PC-3 (cell line): ENCODE measurements at regions not wholly inside any gene's neighbourhood (a gene's known extent, or its start where the extent isn't known, plus 50 kb on each side); places are given as distances from the start of the nearest gene placed in this dataset.

ENCODE experiments used
- ATAC-seq: fragments of 200-7000 bp; cut with Tn5 transposase; 2 replicates; pipeline ENCODE4 v1.9.1; 2020; ENCODE audit warnings: mild to moderate bottlenecking, moderate library complexity
- BruUV-seq: library from RNA; stranded (reverse); fragments of 400-500 nt; replicated peaks from 2 replicates; lab custom pipeline; 2021; lab: Mats Ljungman, UMichigan
- CTCF ChIA-PET: fragments of 300-600 bp; sonication (Branson Sonifier 250); formaldehyde crosslinking; loops from one replicate; lab custom pipeline; 2022; ENCODE audit warnings: antibody characterized with exemption; lab: Charles Lee
- POLR2A ChIA-PET: fragments of 300-600 bp; sonication (Branson Sonifier 250); formaldehyde crosslinking; loops from one replicate; lab custom pipeline; 2022; ENCODE audit warnings: antibody characterized with exemption; ENCODE audit not compliant: unreplicated experiment; lab: Charles Lee
- DNase-seq: peaks from one replicate; pipeline ENCODE4 v3.0.0-alpha.2; 2015
- H2AFZ ChIP-seq: fragments of 300-600 bp; sonication (generic); 2 replicates; pipeline ENCODE4 v1.6.0; 2016; ENCODE audit warnings: antibody characterized with exemption, low read length
- H3F3A ChIP-seq: fragments of 300-600 bp; sonication (generic); one replicate; pipeline ENCODE4 v1.6.0; 2017; ENCODE audit warnings: antibody characterized with exemption, low read length, control low read depth, mild to moderate bottlenecking; ENCODE audit not compliant: unreplicated experiment
- H3K27ac ChIP-seq: fragments of 300-600 bp; sonication (generic); 2 replicates; pipeline ENCODE4 v1.5.1; 2016; ENCODE audit warnings: mild to moderate bottlenecking, low read length
- H3K27me3 ChIP-seq: fragments of 300-600 bp; sonication (generic); 2 replicates; pipeline ENCODE4 v1.6.1; 2016; ENCODE audit warnings: low read length, mixed read lengths
- H3K36me3 ChIP-seq: fragments of 300-600 bp; sonication (generic); 2 replicates; pipeline ENCODE4 v1.6.1; 2016; ENCODE audit warnings: low read depth, mixed run types, low read length, mixed read lengths
- H3K4me1 ChIP-seq: fragments of 300-600 bp; sonication (generic); 2 replicates; pipeline ENCODE4 v1.5.1; 2016; ENCODE audit warnings: low read length; ENCODE audit not compliant: insufficient read depth
- H3K4me2 ChIP-seq: fragments of 300-600 bp; sonication (generic); 2 replicates; pipeline ENCODE4 v1.6.0; 2016; ENCODE audit warnings: low read length
- H3K4me3 ChIP-seq: fragments of 300-600 bp; sonication (generic); 2 replicates; pipeline ENCODE4 v1.5.1; 2016; ENCODE audit warnings: mild to moderate bottlenecking, low read length, mixed read lengths
- H3K79me2 ChIP-seq: fragments of 300-600 bp; sonication (generic); 2 replicates; pipeline ENCODE4 v1.6.1; 2017; ENCODE audit warnings: low read length, mixed read lengths
- H3K9ac ChIP-seq: fragments of 300-600 bp; sonication (generic); 2 replicates; pipeline ENCODE4 v1.6.0; 2016; ENCODE audit warnings: mild to moderate bottlenecking, low read length
- H3K9me2 ChIP-seq: fragments of 300-600 bp; sonication (generic); replicated peaks from 2 replicates; pipeline ENCODE4 v1.6.1; 2016; ENCODE audit warnings: mixed run types, low read length, mixed read lengths
- H3K9me3 ChIP-seq: fragments of 300-600 bp; sonication (generic); 2 replicates; pipeline ENCODE4 v1.6.1; 2016; ENCODE audit warnings: low read length, mixed read lengths
- H4K20me1 ChIP-seq: fragments of 300-600 bp; sonication (generic); 2 replicates; pipeline ENCODE4 v1.6.1; 2016; ENCODE audit warnings: low read length, mixed read lengths
- CTCF ChIP-seq: fragments of 300-600 bp; sonication (generic); conservative IDR thresholded peaks from 2 replicates; pipeline ENCODE4 v1.5.1; 2017; ENCODE audit warnings: antibody characterized with exemption, low read depth, mild to moderate bottlenecking, low read length
- EZH2 ChIP-seq: fragments of 300-600 bp; sonication (generic); IDR thresholded peaks from one replicate; pipeline ENCODE4 v1.6.1; 2017; ENCODE audit warnings: antibody characterized with exemption, mild to moderate bottlenecking, low read length; ENCODE audit not compliant: unreplicated experiment
- EZH2phosphoT487 ChIP-seq: fragments of 300-600 bp; sonication (generic); IDR thresholded peaks from 2 replicates; pipeline ENCODE4 v1.6.1; 2018; ENCODE audit warnings: mild to moderate bottlenecking, antibody characterized with exemption, low read length, borderline replicate concordance
- intact Hi-C: fragments of 100-400 bp; cut with micrococcal nuclease; formaldehyde crosslinking; loops from 2 replicates; pipeline ENCODE4 v1.9.0; 2023

- BruUV-seq: no TSS peak
- Histone ChIP-seq H3K4me1 (no peaks in the 10 kb centered on the region), H3K36me3 (no peaks in the 10 kb centered on the region), H3K4me3 (no peak overlapping the region), H3F3A (no peaks in the 10 kb centered on the region), H3K9me3 (no peaks in the 10 kb centered on the region), H4K20me1 (no peaks in the 10 kb centered on the region), H3K79me2 (no peaks in the 10 kb centered on the region), H2AFZ (no peak overlapping the region), H3K27ac (no peak overlapping the region), H3K9me2 (no peaks in the 10 kb centered on the region), H3K4me2 (no peak overlapping the region), H3K9ac (no peak overlapping the region), H3K27me3 (peaks cover 16% of the 10 kb centered on the region)
- POLR2A ChIA-PET: no interaction called here
- no peak for ATAC-seq
- TF ChIP-seq CTCF (no peak), EZH2 (no peak), EZH2phosphoT487 (no peak)
- no peak for DNase-seq
- CTCF ChIA-PET: no interaction called here
- intact Hi-C loops: no loop called here
Observed at GRCh38 chr16:9683677-9684076, 498.6 kb downstream of the GRIN2A start.

GRCh38 chr16:9687737-9688319 lies 494.4 kb downstream of the GRIN2A start:
- no peaks in the 10 kb centered on the region for H3K9me3 ChIP-seq
- POLR2A ChIA-PET: no interaction called here
- BruUV-seq: no TSS peak

More at GRCh38 chr16:9687737-9688319, 494.4 kb downstream of the GRIN2A start:
- no peaks in the 10 kb centered on the region for H3F3A ChIP-seq
- no peak overlapping the region for H3K9ac ChIP-seq
- H3K4me3 ChIP-seq: no peak overlapping the region
- H4K20me1 ChIP-seq: no peaks in the 10 kb centered on the region
- no peak for DNase-seq
- no peak overlapping the region for H2AFZ ChIP-seq
- H3K27ac ChIP-seq: no peak overlapping the region
- H3K9me2 ChIP-seq: no peaks in the 10 kb centered on the region
- no peaks in the 10 kb centered on the region for H3K4me1 ChIP-seq
- no peak for TF ChIP-seq CTCF
- no peak for TF ChIP-seq EZH2phosphoT487
- TF ChIP-seq EZH2: no peak
- ATAC-seq: no peak
- H3K27me3 ChIP-seq: no peaks in the 10 kb centered on the region
- intact Hi-C loops: no loop called here
- CTCF ChIA-PET: no interaction called here
- H3K36me3 ChIP-seq: no peaks in the 10 kb centered on the region
- no peaks in the 10 kb centered on the region for H3K79me2 ChIP-seq
- H3K4me2 ChIP-seq: no peak overlapping the region
